GM21717 (cell line): ENCODE measurements at regions not wholly inside any gene's neighbourhood (a gene's known extent, or its start where the extent isn't known, plus 50 kb on each side); places are given as distances from the start of the nearest gene placed in this dataset.
"Not testable (repeated sequence)": the region's sequence is repeated elsewhere in the genome, so short reads cannot be mapped to it uniquely, and the experiment has no call there.

Experiments
- ATAC-seq: cut with Tn5 transposase; IDR thresholded peaks from one replicate; pipeline ENCODE4 v1.9.1; 2021; ENCODE audit warnings: mild to moderate bottlenecking, moderate library complexity; ENCODE audit not compliant: unreplicated experiment

- ATAC-seq, result no peak
These were observed 477.1 kb downstream of the FAT4 start for GRCh38 chr4:125791896-125792295.

- ATAC-seq, result no peak
These were observed 480.2 kb downstream of the FAT4 start for GRCh38 chr4:125794989-125795388.

GRCh38 chr4:125796138-125796537, 481.4 kb downstream of the FAT4 start:
- no peak for ATAC-seq

- ATAC-seq, result not testable (repeated sequence)
These were observed 482.9 kb downstream of the FAT4 start for GRCh38 chr4:125797621-125798020.

- ATAC-seq, result no peak
These were observed 486.6 kb downstream of the FAT4 start for GRCh38 chr4:125801373-125801772.

- ATAC-seq, result no peak
These were observed 487.2 kb downstream of the FAT4 start for GRCh38 chr4:125801924-125802323.

GRCh38 chr4:125808022-125808421, 493.3 kb downstream of the FAT4 start:
- ATAC-seq, result no peak

GRCh38 chr4:125808570-125808969, 493.8 kb downstream of the FAT4 start:
- no peak for ATAC-seq

GRCh38 chr4:125811892-125812291, 497.1 kb downstream of the FAT4 start:
- no peak for ATAC-seq

GRCh38 chr4:125826801-125827695, 512.3 kb downstream of the FAT4 start:
- ATAC-seq, result no peak

GRCh38 chr4:125827696-125828052, 512.9 kb downstream of the FAT4 start:
- no peak for ATAC-seq

GRCh38 chr4:125828346-125828745, 513.6 kb downstream of the FAT4 start:
- no peak for ATAC-seq

GRCh38 chr4:125832161-125832560, 517.4 kb downstream of the FAT4 start:
- ATAC-seq, result no peak

GRCh38 chr4:125836597-125837195, 521.9 kb downstream of the FAT4 start:
- ATAC-seq, result no peak

- no peak for ATAC-seq
These were observed 522.9 kb downstream of the FAT4 start for GRCh38 chr4:125837493-125838201.

GRCh38 chr4:125838202-125838601, 523.4 kb downstream of the FAT4 start:
- ATAC-seq, result no peak

GRCh38 chr4:125838924-125839323, 524.2 kb downstream of the FAT4 start:
- no peak for ATAC-seq

GRCh38 chr4:125843947-125844346, 529.2 kb downstream of the FAT4 start:
- ATAC-seq, result no peak

GRCh38 chr4:125847518-125847917, 532.8 kb downstream of the FAT4 start:
- no peak for ATAC-seq

- ATAC-seq, result no peak
These were observed 535.1 kb downstream of the FAT4 start for GRCh38 chr4:125849869-125850268.

GRCh38 chr4:125891597-125892258, 577.0 kb downstream of the FAT4 start:
- ATAC-seq, result no peak
